HG03469 (cell line): ENCODE measurements at regions not wholly inside any gene's neighbourhood (a gene's known extent, or its start where the extent isn't known, plus 50 kb on each side); places are given as distances from the start of the nearest gene placed in this dataset.
A peak's percentile ranks its signal among the peaks of the same experiment; 100 is the strongest.
"Not testable (repeated sequence)": the region's sequence is repeated elsewhere in the genome, so short reads cannot be mapped to it uniquely, and the experiment has no call there.

Experiments
- ATAC-seq: cut with Tn5 transposase; IDR thresholded peaks from one replicate; pipeline ENCODE4 v1.9.1; 2021; ENCODE audit warnings: mild to moderate bottlenecking, moderate library complexity, moderate number of reproducible peaks; ENCODE audit not compliant: unreplicated experiment

DNA sequence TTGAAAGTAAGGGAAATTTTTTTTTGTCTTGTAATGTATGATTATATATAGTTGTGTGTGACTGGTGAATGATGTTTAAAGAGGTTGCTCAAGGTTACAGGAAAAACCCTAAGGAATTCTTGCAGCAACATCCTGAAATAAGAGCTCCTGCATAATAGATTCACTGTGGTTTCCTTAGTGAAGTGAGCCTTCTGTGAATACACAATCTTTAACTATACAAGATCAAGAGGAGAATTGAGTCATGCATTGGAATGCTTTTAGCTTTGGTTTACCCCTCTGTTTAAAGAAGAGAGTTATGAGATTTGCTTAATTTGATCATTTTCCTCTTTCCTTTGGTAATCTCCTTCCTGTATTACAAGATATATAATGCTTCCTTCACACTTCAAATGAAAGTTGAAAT, 141.6 kb upstream of the EYA4 start:
- no peak for ATAC-seq

DNA sequence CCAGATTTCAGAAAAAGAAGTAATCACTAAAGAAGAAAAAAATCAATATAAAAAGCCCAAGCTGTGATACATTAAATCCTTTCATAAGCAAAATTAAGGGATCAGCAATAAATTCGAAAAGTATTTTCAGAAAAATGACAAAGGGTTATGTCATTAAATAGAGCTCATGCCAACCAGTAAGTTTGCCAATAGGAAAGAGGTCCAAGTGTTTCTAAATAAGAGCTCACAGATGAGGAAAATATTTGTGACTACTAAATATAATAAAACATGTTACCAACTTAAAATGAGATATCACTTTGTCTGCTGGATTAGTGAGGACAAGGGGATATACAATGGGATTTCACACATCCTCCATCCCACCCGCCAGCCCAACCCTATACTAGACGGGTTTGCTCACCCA, 140.3 kb upstream of the EYA4 start:
- ATAC-seq, result no peak

DNA sequence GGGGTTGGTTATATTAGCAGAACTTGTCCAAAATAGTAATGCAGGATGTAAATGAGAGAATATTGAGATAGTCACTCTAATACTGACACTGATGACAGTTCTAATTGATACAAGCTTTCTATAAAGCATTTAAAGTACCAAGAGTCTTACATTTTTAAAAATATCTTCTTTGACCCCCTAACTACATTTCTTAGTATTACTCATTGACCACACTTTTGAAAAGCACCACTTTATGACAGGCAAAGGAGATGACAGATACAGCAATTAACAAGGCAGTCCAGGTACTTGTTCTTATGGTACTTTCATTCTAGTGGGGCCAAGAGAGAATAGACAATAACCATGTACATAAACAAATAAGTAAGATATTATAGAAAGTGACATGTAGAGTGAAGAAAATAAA, 139.4 kb upstream of the EYA4 start:
- no peak for ATAC-seq

DNA sequence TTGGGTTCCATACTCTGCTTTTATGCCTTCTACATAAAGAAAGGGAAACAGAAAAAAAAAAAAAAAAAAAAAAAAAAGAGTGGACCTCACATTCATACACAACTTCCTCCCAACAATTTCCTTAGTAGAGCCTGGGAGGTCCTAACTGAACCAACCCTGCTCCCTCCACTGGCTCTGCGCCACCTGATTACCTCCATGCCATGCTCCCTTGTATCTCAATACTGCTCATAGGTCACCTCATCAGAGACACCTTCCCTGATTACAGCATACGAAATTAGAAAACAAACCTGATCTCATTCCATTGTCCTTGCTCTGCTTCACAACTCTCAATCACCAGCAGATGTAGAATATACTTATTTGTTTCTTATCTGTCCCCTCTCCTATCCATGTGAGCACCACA, 134.2 kb upstream of the EYA4 start:
- ATAC-seq, result no peak

DNA sequence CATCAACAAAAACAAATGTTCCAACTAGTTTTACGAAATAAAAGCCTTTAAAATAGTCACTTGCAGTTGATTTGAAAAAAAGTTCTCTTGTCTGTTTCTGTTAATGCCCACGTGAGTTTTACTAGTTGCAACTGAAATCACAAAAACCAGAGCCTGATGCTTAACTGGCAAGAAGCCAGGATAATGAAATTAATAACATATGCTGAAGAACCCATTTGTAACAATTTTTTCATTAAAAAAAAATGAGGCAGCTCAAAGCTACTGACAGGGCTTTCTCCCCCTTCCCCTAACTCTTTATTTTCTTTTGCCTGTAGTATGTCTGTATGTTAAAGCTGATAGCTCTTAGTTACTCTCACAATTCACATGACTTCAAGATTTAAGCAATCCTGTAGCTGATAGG, 132.7 kb upstream of the EYA4 start:
- no peak for ATAC-seq

- ATAC-seq, result peak; percentile 66
Measured at GRCh38 chr6:133114973-133115372, 126.2 kb upstream of the EYA4 start.

DNA sequence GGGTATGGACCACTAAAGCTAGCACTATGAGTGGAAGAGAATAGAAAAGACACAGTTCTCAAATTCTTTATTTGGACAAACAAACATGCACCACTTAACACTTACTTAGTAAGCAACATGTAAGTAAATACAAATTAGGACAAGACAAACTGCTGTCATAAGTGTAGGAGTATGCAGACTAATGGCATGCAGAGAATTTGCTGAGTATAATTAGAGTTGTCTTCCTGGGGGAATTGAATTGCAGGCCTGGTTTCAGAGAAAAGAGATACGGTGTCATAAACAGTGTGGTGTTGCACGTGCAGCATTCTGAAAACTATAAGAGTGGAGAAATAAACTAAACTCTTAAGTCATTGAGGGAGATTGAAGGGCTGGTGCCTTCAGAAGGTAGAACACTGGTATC, 125.2 kb upstream of the EYA4 start:
- ATAC-seq, result no peak

DNA sequence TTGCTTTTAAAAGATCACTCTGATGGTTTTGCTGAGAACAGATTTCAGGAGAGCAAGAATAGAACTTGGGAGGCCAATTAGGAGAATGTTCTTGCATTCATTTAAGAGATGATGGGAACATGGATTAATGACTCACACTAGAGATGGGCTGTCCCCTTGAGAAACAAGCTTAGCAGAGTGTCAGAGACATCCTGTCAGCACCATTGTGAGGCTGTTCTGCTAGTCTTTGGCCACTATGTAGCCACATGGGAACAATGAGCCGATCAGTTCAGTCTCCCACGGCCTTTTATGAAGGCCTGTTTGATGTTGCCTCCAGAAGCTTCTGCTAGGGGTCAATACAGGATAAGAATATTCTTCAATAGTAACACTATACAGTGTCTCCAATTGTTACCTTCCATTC, 113.0 kb upstream of the EYA4 start:
- ATAC-seq, result no peak

GRCh38 chr6:133129556-133129955, 111.6 kb upstream of the EYA4 start:
- no peak for ATAC-seq

GRCh38 chr6:133130863-133131262, 110.3 kb upstream of the EYA4 start:
- ATAC-seq, result no peak

DNA sequence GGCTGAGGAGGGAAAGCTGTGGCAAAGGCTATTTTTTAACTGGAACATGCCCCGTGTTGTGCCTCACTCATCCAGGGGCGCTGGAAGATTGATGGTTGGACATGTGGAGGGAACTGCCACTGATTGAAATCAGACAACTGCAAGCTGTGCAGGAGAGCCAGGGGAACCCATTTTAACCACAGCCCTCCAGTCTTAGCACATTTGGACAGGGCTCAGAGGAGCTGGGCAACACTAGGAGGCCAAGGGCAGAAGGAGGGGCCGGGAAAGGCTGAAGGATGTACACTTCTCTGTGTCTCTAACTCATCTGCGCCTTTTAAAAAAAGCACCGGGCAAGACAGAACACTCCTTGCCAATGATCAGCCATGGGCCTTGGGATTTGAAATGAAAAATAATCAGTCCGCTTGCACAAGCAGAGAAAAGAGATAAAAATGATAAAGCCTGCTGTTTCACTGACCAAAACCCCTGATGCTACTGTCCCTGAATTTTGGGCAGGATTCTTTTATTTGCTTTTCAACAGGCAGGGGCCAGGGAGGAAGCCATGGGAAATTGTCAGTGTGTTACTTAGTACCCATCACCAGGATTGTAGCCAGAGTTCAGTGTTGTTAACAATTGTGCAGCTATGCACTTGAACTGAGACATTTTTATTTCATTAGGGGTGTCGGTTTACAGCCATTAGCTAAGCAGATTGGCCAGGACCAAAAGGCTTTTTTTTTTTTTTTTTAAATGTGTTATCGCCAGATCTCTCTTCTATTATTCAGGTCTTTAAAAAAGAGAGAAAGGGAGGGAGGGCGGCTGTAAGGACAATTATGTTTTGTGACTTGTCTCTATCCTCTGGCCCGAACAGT, 109.3 kb upstream of the EYA4 start:
- ATAC-seq, result no peak

DNA sequence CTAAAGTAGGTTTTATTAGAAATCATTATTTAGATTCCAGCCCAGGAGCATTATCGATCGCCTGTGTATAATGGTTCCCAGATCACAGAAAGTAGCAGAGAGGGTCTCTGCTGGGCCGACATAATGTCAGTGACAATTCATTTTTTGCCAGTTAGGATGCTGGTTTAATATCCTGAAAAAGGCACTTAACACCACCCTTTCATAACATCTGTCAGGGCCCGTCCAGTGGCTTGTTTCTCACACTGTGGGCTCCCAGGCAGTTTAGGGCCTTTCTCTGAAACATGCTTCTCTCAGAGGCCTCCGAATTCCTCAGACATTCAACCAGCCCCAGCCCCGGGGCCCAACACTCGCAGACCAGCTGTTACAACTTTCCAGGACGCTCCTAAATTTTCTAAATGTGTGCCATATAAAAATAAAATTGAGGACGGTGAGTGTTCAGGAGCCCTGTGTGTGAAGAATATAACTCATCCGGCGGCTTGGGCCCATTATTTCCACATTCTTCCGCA, 108.6 kb upstream of the EYA4 start:
- no peak for ATAC-seq

DNA sequence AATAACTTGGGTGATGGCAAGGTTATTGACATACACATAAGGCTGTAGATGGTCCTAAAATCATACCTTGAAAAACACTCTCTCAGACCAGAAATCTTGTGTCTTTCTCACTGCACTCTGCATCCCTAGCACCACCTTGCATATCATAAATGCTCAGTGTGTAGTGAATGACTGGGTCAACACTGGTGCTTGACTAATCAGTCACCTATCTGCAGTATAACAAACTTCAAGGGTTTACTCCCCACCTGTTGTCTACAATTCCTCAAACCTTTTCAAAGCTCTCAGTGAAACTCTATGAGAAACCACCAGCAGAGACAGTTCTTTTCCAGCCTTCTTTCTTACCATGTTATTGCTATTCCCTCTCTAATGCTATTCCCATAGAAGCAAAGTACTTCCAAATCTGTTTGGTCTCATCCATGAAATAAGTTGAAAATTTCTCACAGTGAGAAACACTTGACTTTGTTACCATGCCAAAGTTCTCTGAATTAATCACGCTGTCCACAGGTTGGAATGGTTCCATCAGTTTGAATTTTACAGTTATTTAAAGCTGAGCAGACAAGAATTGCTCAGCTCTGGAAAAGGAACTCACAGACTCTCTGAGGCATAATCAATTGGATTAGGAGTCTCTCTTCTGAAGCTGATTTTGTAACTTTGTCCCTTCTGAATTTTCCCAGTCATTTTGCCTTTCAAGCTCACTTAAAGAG, 104.8 kb upstream of the EYA4 start:
- no peak for ATAC-seq

DNA sequence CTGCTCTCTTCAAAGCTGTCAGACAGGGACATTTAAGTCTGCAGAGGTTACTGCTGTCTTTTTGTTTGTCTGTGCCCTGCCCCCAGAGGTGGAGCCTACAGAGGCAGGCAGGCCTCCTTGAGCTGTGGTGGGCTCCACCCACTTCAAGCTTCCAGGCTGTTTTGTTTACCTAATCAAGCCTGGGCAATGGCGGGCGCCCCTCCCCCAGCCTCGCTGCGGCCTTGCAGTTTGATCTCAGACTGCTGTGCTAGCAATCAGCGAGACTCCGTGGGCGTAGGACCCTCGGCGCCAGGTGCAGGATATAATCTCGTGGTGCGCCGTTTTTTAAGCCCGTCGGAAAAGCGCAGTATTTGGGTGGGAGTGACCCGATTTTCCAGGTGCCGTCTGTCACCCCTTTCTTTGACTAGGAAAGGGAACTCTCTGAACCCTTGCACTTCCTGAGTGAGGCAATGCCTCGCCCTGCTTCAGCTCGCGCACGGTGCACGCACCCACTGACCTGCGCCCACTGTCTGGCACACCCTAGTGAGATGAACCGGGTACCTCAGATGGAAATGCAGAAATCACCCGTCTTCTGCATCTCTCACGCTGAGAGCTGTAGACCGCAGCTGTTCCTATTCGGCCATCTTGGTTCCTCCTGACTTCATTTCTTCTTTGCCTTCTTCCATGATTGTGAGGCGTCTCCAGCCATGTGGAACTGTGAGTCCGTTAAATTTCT, 93.5 kb upstream of the EYA4 start:
- ATAC-seq, result not testable (repeated sequence)

GRCh38 chr6:133156689-133157088, 84.5 kb upstream of the EYA4 start:
- no peak for ATAC-seq

- ATAC-seq, result no peak
Measured at GRCh38 chr6:133157995-133158394, 83.2 kb upstream of the EYA4 start.

DNA sequence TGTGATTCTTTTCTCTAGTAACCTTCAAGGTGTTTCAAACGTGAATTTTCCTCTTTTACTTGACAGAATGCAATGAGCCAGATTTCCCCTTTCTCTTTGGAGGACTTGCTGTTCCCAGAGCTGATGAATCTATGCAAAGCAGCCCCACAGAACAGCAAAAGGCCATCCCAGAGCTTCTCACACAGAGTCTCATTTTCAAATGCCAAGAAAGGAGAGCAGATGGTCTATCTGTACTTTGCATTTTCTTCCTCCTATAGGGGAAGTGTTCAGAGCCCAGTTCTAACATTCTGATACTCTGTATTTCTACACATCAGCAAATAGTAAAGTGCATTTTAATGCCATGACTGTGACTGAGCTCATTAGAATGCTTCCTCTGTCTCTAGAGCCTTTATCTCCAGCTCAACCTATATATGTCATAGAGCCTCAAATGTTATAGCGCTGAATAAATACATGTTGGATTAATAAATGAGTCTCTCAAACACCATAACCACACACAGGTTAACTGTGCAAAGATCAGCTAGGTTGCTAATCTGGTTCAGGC, 81.8 kb upstream of the EYA4 start:
- no peak for ATAC-seq

GRCh38 chr6:133160536-133160935, 80.6 kb upstream of the EYA4 start:
- ATAC-seq, result no peak

DNA sequence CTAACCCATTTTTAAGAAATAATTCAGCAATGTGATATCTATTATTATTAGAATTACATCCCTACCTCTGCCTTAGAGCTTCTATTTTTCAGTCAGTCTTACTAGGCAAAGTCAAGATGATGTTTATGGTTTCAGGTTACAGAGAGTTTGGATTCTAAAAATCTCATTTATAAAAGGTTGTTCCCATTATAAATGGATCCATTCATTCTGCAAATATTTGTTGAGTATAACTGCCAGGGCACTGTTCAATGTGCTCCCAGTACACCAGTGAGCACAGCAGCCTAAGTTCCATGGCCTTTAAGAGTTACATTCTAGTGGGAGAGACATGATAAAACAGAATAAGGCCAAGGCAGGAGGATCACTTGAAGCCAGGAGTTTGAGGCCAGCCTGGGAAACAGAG, 75.9 kb upstream of the EYA4 start:
- ATAC-seq, result no peak

DNA sequence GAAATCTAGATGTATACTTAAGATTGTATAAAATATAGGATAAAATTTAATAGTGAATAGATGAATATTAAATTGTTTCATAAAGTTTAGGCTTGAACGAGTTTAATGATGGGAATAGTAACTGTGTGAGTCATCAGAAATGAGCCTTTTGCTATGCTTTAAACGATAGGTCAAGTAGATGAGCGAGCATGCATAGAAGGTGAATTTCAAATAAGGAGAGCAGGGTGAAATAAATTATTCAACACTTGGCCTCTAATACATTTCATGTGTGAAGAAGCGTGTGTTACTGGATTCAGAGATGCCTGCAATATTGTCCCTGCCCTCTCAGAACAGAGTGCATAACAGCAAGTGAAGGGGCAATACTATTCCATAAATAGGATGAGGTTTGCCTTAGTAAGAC, 74.4 kb upstream of the EYA4 start:
- no peak for ATAC-seq

GRCh38 chr6:133169901-133170300, 71.3 kb upstream of the EYA4 start:
- no peak for ATAC-seq
